Aorta (tissue), 5 donors: ENCODE measurements at regions not wholly inside any gene's neighbourhood (a gene's known extent, or its start where the extent isn't known, plus 50 kb on each side); places are given as distances from the start of the nearest gene placed in this dataset.

Source experiments
- ATAC-seq: fragments of 200-7000 bp; cut with Tn5 transposase; one replicate; pipeline ENCODE4 v1.9.1; 2022; ENCODE audit warnings: moderate library complexity; ENCODE audit not compliant: low FRiP score
- DNase-seq, 2 donors: peaks; one replicate each; pipeline ENCODE4 v3.0.0-alpha.2; 2020
- H3K27ac ChIP-seq, 2 donors: one replicate each; pipeline ENCODE4 v1.5.1; 2013; ENCODE audit warnings: low read length in 2 of 2, mild to moderate bottlenecking in 2 of 2, moderate library complexity in 2 of 2, control low read depth in 1 of 2, inconsistent platforms in 1 of 2, low read depth in 1 of 2
- H3K27me3 ChIP-seq, 2 donors: one replicate each; pipeline ENCODE4 v1.6.1; 2013; ENCODE audit warnings: control low read depth in 1 of 2, low read length in 1 of 2, mild to moderate bottlenecking in 1 of 2, moderate library complexity in 1 of 2; ENCODE audit not compliant: insufficient read depth in 2 of 2, control insufficient read depth in 1 of 2
- H3K36me3 ChIP-seq, 2 donors: one replicate each; pipeline ENCODE4 v1.6.1; 2013; ENCODE audit warnings: control low read depth in 1 of 2, low read length in 1 of 2, mild to moderate bottlenecking in 1 of 2; ENCODE audit not compliant: insufficient read depth in 2 of 2, control insufficient read depth in 1 of 2
- H3K4me1 ChIP-seq, 2 donors: one replicate each; pipeline ENCODE4 v1.6.1; 2013; ENCODE audit warnings: low read length in 2 of 2, control low read depth in 1 of 2, mild to moderate bottlenecking in 1 of 2, moderate library complexity in 1 of 2; ENCODE audit not compliant: insufficient read depth in 2 of 2, control insufficient read depth in 1 of 2
- H3K4me3 ChIP-seq, 2 donors: one replicate each; pipeline ENCODE4 v1.5.1; 2013; ENCODE audit warnings: low read length in 2 of 2, control low read depth in 1 of 2, mild to moderate bottlenecking in 1 of 2
- H3K9me3 ChIP-seq: one replicate; pipeline ENCODE4 v1.6.1; 2013; ENCODE audit warnings: mild to moderate bottlenecking, low read length; ENCODE audit not compliant: control insufficient read depth
- WGBS, 2 donors: extraction: QIAGEN DNeasy Blood & Tissue Kit; methylation state at CpG; one replicate each; pipeline ENCODE4 v1.1.7; 2013; 5-methylcytosine and 5-hydroxymethylcytosine counted together
- intact Hi-C, 2 donors: fragments of 100-400 bp; cut with DNase I; formaldehyde crosslinking; loops; one replicate each; pipeline versions ENCODE4 v1.14.2 to v1.15.0; 2022
- donor health status: healthy with polysubstance abuse.
- donor health status: Bipolar disorder and iron deficiency.
- donor health status: DM: no; HTN: no; CAD: no.
- donor health status: DM: no; HTN: no; CAD: no.
- donor health status: DM: yes; HTN: yes; CAD: no.

- 71 to 77% methylated on average over 3 of the region's 3 CpGs for WGBS, 2 donors
- no peak for ATAC-seq
- H3K27me3 ChIP-seq, result no peaks in the 10 kb centered on the region
- H3K36me3 ChIP-seq, result no peaks in the 10 kb centered on the region
- H3K27ac ChIP-seq, result no peak overlapping the region
- intact Hi-C loops, result no loop called here
- H3K9me3 ChIP-seq, result no peaks in the 10 kb centered on the region
- no peak overlapping the region for H3K4me3 ChIP-seq
- no peaks in the 10 kb centered on the region for H3K4me1 ChIP-seq
- no peak for DNase-seq
Measured at GRCh38 chr5:7053528-7054209, 340.4 kb downstream of the TENT4A start.

GRCh38 chr5:7066471-7067235 lies 329.3 kb upstream of the ADCY2 start:
- no peak overlapping the region for H3K27ac ChIP-seq
- DNase-seq (no peak), ATAC-seq (no peak)
- H3K4me3 ChIP-seq, result no peak overlapping the region
- no peaks in the 10 kb centered on the region for H3K9me3 ChIP-seq
- H3K27me3 ChIP-seq, result no peaks in the 10 kb centered on the region
- H3K36me3 ChIP-seq, result no peaks in the 10 kb centered on the region
- intact Hi-C loops, result no loop called here
- WGBS, 2 donors, result 77 to 79% methylated on average over 10 of the region's 10 CpGs
- H3K4me1 ChIP-seq, result no peaks in the 10 kb centered on the region

DNA sequence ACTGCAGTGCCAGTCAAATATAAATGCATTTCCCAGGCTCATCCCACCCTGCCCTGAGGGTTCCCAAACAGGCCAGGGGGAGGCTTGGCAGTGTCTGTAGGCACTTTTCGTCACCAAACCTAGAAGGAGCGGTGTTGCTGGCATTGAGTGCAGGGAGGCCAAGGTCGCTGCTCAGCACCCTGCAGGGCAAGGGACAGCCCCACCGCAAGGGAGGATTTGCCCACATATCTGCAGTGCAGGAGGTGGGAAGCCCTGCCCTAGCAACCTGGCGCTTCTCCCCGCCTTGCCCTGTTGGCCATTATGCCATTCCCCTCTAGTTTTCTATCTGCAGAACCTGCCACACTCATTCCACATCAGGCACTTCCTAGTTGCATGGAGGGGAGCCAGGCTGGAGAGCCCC lies 327.8 kb upstream of the ADCY2 start:
- Histone ChIP-seq H3K36me3 (no peaks in the 10 kb centered on the region), H3K27ac (no peak overlapping the region), H3K4me1 (no peaks in the 10 kb centered on the region), H3K4me3 (no peak overlapping the region), H3K27me3 (no peaks in the 10 kb centered on the region), H3K9me3 (no peaks in the 10 kb centered on the region)
- 88 to 94% methylated on average over 6 of the region's 6 CpGs for WGBS, 2 donors
- intact Hi-C loops, result no loop called here
- no peak for DNase-seq
- ATAC-seq, result no peak

DNA sequence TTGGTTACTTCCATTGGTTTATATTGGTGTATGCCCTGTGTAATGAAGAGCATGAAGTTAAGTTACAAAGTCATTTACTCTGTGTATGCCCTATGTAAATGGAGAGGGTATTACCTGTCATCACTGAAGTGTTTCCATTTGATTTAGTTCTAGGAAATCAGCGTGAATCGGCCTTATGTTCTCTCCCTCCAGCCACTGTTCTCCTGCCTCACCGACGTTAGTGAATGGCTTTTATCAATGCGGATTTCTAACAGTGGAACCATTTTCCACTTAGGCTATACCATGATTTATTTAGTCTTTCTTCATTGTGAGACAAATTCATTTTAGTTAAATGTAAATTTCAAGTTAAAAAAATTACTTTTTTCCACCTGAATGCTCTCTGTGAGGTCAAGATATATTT lies 327.0 kb upstream of the ADCY2 start:
- intact Hi-C loops, result no loop called here
- 73 to 76% methylated on average over 5 of the region's 5 CpGs for WGBS, 2 donors

GRCh38 chr5:7072188-7072587 lies 323.8 kb upstream of the ADCY2 start:
- no peaks in the 10 kb centered on the region for H3K9me3 ChIP-seq
- H3K36me3 ChIP-seq, result no peaks in the 10 kb centered on the region
- H3K27ac ChIP-seq, result no peak overlapping the region
- WGBS, 2 donors, result 35 to 49% methylated on average over 4 of the region's 4 CpGs
- no peaks in the 10 kb centered on the region for H3K4me1 ChIP-seq
- no peak overlapping the region for H3K4me3 ChIP-seq
- H3K27me3 ChIP-seq, result no peaks in the 10 kb centered on the region
- DNase-seq, result no peak
- no peak for ATAC-seq
- intact Hi-C loops, result no loop called here

More for the DNA sequence above, 327.0 kb upstream of the ADCY2 start:
- ATAC-seq, result no peak
- Histone ChIP-seq H3K27ac (no peak overlapping the region), H3K4me3 (no peak overlapping the region), H3K27me3 (no peaks in the 10 kb centered on the region), H3K9me3 (no peaks in the 10 kb centered on the region), H3K36me3 (no peaks in the 10 kb centered on the region), H3K4me1 (no peaks in the 10 kb centered on the region)
- DNase-seq, result no peak

- 87 to 93% methylated on average over 6 of the region's 6 CpGs for WGBS, 2 donors
- Histone ChIP-seq H3K4me3 (no peak overlapping the region), H3K36me3 (no peaks in the 10 kb centered on the region), H3K27me3 (no peaks in the 10 kb centered on the region), H3K27ac (no peak overlapping the region), H3K9me3 (no peaks in the 10 kb centered on the region), H3K4me1 (no peaks in the 10 kb centered on the region)
- ATAC-seq, result no peak
- DNase-seq, result no peak
- intact Hi-C loops, result no loop called here
Measured at GRCh38 chr5:7073666-7074065, 322.3 kb upstream of the ADCY2 start.

DNA sequence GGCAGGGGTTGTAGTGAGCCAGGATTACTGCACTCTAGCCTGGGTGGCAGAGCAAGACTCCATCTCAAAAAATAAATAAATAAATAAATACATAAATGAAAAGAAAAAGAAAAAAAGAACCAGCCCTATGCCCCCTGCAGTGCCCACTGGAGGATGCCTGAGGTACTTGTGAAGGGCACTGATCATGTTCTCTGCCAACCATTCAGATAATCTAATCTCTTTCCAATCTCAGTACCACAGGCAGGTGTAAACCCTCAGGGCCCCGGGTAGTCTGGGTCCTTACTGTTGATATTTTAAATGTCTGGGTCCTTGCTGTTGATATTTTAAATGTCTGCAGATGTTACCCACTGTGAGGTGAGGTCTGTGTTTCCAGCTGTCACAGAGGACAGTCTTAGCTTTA lies 321.8 kb upstream of the ADCY2 start:
- 56% methylated on average over 1 of the region's 1 CpG for WGBS, 2 donors
- H3K36me3 ChIP-seq, result no peaks in the 10 kb centered on the region
- DNase-seq (no peak), ATAC-seq (no peak)
- no peaks in the 10 kb centered on the region for H3K9me3 ChIP-seq
- intact Hi-C loops, result no loop called here
- H3K4me1 ChIP-seq, result no peaks in the 10 kb centered on the region
- H3K27me3 ChIP-seq, result no peaks in the 10 kb centered on the region
- no peak overlapping the region for H3K27ac ChIP-seq
- H3K4me3 ChIP-seq, result no peak overlapping the region

- H3K27ac ChIP-seq, result no peak overlapping the region
- H3K27me3 ChIP-seq, result no peaks in the 10 kb centered on the region
- H3K9me3 ChIP-seq, result no peaks in the 10 kb centered on the region
- WGBS, 2 donors, result 62 to 80% methylated on average over 1 of the region's 1 CpG
- intact Hi-C loops, result no loop called here
- DNase-seq (no peak), ATAC-seq (no peak)
- no peaks in the 10 kb centered on the region for H3K4me1 ChIP-seq
- H3K36me3 ChIP-seq, result no peaks in the 10 kb centered on the region
- no peak overlapping the region for H3K4me3 ChIP-seq
Measured at GRCh38 chr5:7075470-7075869, 320.5 kb upstream of the ADCY2 start.

DNA sequence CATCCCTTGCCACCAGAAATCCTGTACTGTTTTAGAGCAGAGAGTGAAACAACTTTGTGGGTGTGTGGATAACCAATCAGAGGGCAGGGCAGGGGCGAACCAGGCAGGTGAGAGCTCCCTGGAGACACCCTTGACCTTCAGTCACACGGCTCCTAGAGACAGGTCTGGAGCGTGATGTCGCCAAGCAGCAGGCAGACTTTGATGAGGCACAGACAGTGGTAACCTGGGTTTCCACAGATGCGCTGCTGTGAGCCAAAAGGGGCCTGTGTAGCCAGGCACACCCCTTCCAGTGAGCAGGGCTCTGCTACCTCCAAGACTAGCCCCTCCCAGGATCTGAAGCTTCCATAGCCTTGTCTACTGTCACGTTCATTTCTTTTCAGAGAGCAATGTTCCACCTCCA lies 317.8 kb upstream of the ADCY2 start:
- H3K9me3 ChIP-seq, result no peaks in the 10 kb centered on the region
- no peaks in the 10 kb centered on the region for H3K4me1 ChIP-seq
- no peak for DNase-seq
- no peak for ATAC-seq
- H3K27ac ChIP-seq, result no peak overlapping the region
- intact Hi-C loops, result no loop called here
- H3K36me3 ChIP-seq, result no peaks in the 10 kb centered on the region
- WGBS, 2 donors, result 65 to 69% methylated on average over 6 of the region's 6 CpGs
- no peaks in the 10 kb centered on the region for H3K27me3 ChIP-seq
- H3K4me3 ChIP-seq, result no peak overlapping the region
